Astrocyte (in vitro differentiated cells and primary cell): ENCODE measurements at regions not wholly inside any gene's neighbourhood (a gene's known extent, or its start where the extent isn't known, plus 50 kb on each side); places are given as distances from the start of the nearest gene placed in this dataset.
A peak's percentile ranks its signal among the peaks of the same experiment; 100 is the strongest.

Experiments
- DNase-seq: peaks from one replicate; pipeline ENCODE4 v3.0.0-alpha.2; 2010; ENCODE audit warnings: low read depth
- FAIRE-seq: peaks from 2 replicates; lab custom pipeline; 2011; peaks lifted over from hg19 to GRCh38; lab: Jason Lieb, UNC
- H2AFZ ChIP-seq: 2 replicates; pipeline ENCODE4 v1.6.0; 2012; ENCODE audit warnings: low read depth, low read length, inconsistent platforms
- H3K27ac ChIP-seq: 2 replicates; pipeline ENCODE4 v1.5.1; 2011; ENCODE audit warnings: low read depth, low read length, inconsistent platforms
- H3K27me3 ChIP-seq: 2 replicates; pipeline ENCODE4 v1.6.0; 2011; ENCODE audit warnings: low read length, inconsistent platforms; ENCODE audit not compliant: insufficient read depth
- H3K36me3 ChIP-seq: 2 replicates; pipeline ENCODE4 v1.5.1; 2011; ENCODE audit warnings: low read length, inconsistent platforms; ENCODE audit not compliant: insufficient read depth
- H3K4me1 ChIP-seq: 2 replicates; pipeline ENCODE4 v1.5.1; 2011; ENCODE audit warnings: low read length, inconsistent platforms; ENCODE audit not compliant: insufficient read depth
- H3K4me2 ChIP-seq: 2 replicates; pipeline ENCODE4 v1.6.0; 2012; ENCODE audit warnings: low read length, inconsistent platforms
- H3K4me3 ChIP-seq: 2 replicates; pipeline ENCODE4 v1.5.1; 2011; ENCODE audit warnings: low read depth, mild to moderate bottlenecking, low read length, inconsistent platforms; ENCODE audit not compliant: insufficient read depth
- H3K79me2 ChIP-seq: 2 replicates; pipeline ENCODE4 v1.6.0; 2012; ENCODE audit warnings: mild to moderate bottlenecking, low read length, inconsistent platforms; ENCODE audit not compliant: insufficient read depth
- H3K9ac ChIP-seq: 2 replicates; pipeline ENCODE4 v1.6.0; 2012; ENCODE audit warnings: mild to moderate bottlenecking, low read length, inconsistent platforms
- H3K9me3 ChIP-seq: 2 replicates; pipeline ENCODE4 v1.5.1; 2012; ENCODE audit warnings: low read depth, mild to moderate bottlenecking, low read length, inconsistent platforms; ENCODE audit not compliant: insufficient read depth
- H4K20me1 ChIP-seq: 2 replicates; pipeline ENCODE4 v1.6.0; 2012; ENCODE audit warnings: low read length, inconsistent platforms; ENCODE audit not compliant: insufficient read depth
- H3K27ac Mint-ChIP-seq: one replicate; pipeline ENCODE4 v1.8.0; 2021; ENCODE audit warnings: mild to moderate bottlenecking, mixed read lengths; ENCODE audit not compliant: unreplicated experiment
- H3K27me3 Mint-ChIP-seq: one replicate; pipeline ENCODE4 v1.8.0; 2021; ENCODE audit warnings: low read depth, mixed read lengths; ENCODE audit not compliant: unreplicated experiment
- H3K36me3 Mint-ChIP-seq: one replicate; pipeline ENCODE4 v1.8.0; 2021; ENCODE audit warnings: low read depth, mixed read lengths; ENCODE audit not compliant: unreplicated experiment
- H3K4me1 Mint-ChIP-seq: one replicate; pipeline ENCODE4 v1.8.0; 2021; ENCODE audit warnings: low read depth, mixed read lengths; ENCODE audit not compliant: unreplicated experiment
- H3K4me3 Mint-ChIP-seq: one replicate; pipeline ENCODE4 v1.8.0; 2021; ENCODE audit warnings: mild to moderate bottlenecking, moderate library complexity, mixed read lengths; ENCODE audit not compliant: unreplicated experiment
- H3K9me3 Mint-ChIP-seq: one replicate; pipeline ENCODE4 v1.8.0; 2021; ENCODE audit warnings: mild to moderate bottlenecking, mixed read lengths; ENCODE audit not compliant: unreplicated experiment
- EZH2 ChIP-seq: IDR thresholded peaks from 2 replicates; pipeline ENCODE4 v1.6.1; 2012; ENCODE audit warnings: mild to moderate bottlenecking, low read length, inconsistent platforms; ENCODE audit not compliant: insufficient read depth
- TF ChIP-seq, protein P1 (sequence below): IDR thresholded peaks from 2 replicates; pipeline ENCODE4 v1.5.1; 2011; ENCODE audit warnings: low read depth, mild to moderate bottlenecking, inconsistent platforms, low read length, moderate library complexity; ENCODE audit not compliant: insufficient read depth

DNA sequence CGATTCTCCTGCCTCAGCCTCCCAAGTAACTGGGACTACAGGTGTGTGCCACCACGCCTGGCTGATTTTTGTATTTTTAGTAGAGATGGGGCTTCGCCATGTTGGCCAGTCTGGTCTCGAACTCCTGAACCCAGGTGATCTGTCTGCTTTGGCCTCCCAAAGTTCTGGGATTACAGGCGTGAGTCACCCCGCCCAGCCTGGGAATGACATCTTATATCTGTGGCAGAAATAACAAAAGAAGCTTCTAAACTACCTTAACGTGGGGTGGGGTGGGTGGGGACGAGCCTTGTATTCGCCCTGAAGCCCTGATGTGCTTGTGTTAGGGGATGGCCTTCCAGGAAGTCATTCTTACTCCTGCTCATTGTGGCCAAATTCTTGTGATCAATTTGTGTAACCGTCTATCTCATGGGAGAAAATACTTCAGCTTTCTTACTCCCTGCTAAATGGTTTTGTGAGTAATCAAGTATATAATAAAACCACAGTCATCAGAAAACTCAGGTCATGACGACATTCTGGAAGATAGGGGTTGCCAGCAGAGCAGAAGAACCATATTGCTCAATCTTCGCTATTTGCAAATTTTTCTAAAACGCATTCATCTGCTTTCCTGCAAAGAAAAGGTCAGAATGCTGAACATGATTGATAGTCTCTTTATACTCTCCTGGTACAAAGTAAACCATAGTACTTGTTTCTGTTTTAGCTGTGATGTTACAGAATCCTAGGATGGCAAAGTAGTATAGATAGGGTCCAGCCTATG, 63.2 kb downstream of the DIRAS3 start:
- no peak overlapping the region for H3K9ac ChIP-seq
- no peaks in the 10 kb centered on the region for H3K27me3 Mint-ChIP-seq
- H3K4me2 ChIP-seq = peak overlapping the region; percentile 17
- H3K36me3 Mint-ChIP-seq = no peaks in the 10 kb centered on the region
- H3K4me1 ChIP-seq = peaks cover 3% of the 10 kb centered on the region
- no peak overlapping the region for H3K27ac Mint-ChIP-seq
- H4K20me1 ChIP-seq = no peaks in the 10 kb centered on the region
- peak overlapping the region; percentile 37 for H2AFZ ChIP-seq
- no peaks in the 10 kb centered on the region for H3K4me1 Mint-ChIP-seq
- H3K27ac ChIP-seq = peak overlapping the region; percentile 53
- H3K27me3 ChIP-seq = no peaks in the 10 kb centered on the region
- DNase-seq = peak; percentile 99
- no peaks in the 10 kb centered on the region for H3K9me3 ChIP-seq
- peak; percentile 67 for FAIRE-seq
- no peaks in the 10 kb centered on the region for H3K36me3 ChIP-seq
- TF ChIP-seq, protein P1, sequence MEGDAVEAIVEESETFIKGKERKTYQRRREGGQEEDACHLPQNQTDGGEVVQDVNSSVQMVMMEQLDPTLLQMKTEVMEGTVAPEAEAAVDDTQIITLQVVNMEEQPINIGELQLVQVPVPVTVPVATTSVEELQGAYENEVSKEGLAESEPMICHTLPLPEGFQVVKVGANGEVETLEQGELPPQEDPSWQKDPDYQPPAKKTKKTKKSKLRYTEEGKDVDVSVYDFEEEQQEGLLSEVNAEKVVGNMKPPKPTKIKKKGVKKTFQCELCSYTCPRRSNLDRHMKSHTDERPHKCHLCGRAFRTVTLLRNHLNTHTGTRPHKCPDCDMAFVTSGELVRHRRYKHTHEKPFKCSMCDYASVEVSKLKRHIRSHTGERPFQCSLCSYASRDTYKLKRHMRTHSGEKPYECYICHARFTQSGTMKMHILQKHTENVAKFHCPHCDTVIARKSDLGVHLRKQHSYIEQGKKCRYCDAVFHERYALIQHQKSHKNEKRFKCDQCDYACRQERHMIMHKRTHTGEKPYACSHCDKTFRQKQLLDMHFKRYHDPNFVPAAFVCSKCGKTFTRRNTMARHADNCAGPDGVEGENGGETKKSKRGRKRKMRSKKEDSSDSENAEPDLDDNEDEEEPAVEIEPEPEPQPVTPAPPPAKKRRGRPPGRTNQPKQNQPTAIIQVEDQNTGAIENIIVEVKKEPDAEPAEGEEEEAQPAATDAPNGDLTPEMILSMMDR = no peak
- TF ChIP-seq EZH2 = no peak
- no peak overlapping the region for H3K4me3 ChIP-seq
- H3K79me2 ChIP-seq = no peaks in the 10 kb centered on the region
- H3K4me3 Mint-ChIP-seq = no peak overlapping the region
- H3K9me3 Mint-ChIP-seq = no peaks in the 10 kb centered on the region

DNA sequence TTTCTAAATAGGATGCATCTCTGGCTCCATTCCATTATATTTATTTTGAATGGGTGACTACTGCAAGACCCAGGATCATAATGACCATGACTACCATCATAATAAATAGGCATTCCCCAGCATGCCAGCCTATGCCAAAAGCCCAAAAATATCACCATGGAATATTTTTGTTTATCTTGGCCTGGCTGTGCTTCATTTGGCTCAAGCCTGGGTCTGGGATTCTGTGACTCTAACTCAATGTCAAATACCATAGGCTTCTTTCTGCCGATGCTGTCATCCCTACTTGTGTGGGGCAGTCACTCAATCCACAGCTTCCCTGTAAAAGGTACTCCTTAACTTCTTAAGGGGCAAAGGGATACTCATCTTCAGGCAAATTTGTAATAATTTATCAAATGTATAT, 66.6 kb downstream of the DIRAS3 start:
- H3K79me2 ChIP-seq = no peaks in the 10 kb centered on the region
- Mint-ChIP-seq H3K4me3 (no peak overlapping the region), H3K4me1 (peaks cover 8% of the 10 kb centered on the region), H3K36me3 (no peaks in the 10 kb centered on the region), H3K27ac (no peak overlapping the region), H3K9me3 (no peaks in the 10 kb centered on the region), H3K27me3 (no peaks in the 10 kb centered on the region)
- TF ChIP-seq, protein P1 = no peak
- no peak for TF ChIP-seq EZH2
- no peak overlapping the region for H3K27ac ChIP-seq
- no peaks in the 10 kb centered on the region for H4K20me1 ChIP-seq
- H3K4me1 ChIP-seq = peaks cover 17% of the 10 kb centered on the region
- FAIRE-seq (no peak), DNase-seq (peak; percentile 24)
- no peak overlapping the region for H3K4me3 ChIP-seq
- H3K4me2 ChIP-seq = no peak overlapping the region
- no peaks in the 10 kb centered on the region for H3K36me3 ChIP-seq
- H3K9ac ChIP-seq = no peak overlapping the region
- H2AFZ ChIP-seq = no peak overlapping the region
- H3K9me3 ChIP-seq = no peaks in the 10 kb centered on the region
- H3K27me3 ChIP-seq = no peaks in the 10 kb centered on the region

DNA sequence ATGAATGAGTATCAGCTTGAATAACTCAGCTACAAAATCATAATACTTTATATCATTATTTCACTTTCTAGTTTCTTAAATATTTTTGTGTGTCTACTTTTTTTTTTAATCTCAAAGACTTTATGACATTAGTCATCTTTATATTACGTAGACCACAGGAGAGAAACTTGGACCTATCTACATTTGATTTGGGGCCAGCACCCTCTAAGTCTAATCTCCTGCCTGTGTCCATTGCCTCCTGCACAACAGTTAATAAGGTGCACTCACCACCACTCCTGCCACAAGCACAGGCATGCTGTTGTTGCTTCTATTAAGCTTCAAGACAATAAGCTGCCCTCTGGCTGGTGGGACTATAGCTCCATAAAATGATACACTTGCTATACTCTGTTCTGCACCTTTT, 70.4 kb downstream of the DIRAS3 start:
- no peak for FAIRE-seq
- Mint-ChIP-seq H3K27me3 (no peaks in the 10 kb centered on the region), H3K9me3 (no peaks in the 10 kb centered on the region), H3K27ac (no peak overlapping the region), H3K36me3 (no peaks in the 10 kb centered on the region), H3K4me1 (peaks cover 10% of the 10 kb centered on the region), H3K4me3 (no peak overlapping the region)
- no peaks in the 10 kb centered on the region for H3K9me3 ChIP-seq
- no peaks in the 10 kb centered on the region for H4K20me1 ChIP-seq
- H3K4me2 ChIP-seq = peak overlapping the region; percentile 55
- H3K36me3 ChIP-seq = no peaks in the 10 kb centered on the region
- H3K27me3 ChIP-seq = no peaks in the 10 kb centered on the region
- DNase-seq = peak; percentile 75
- H3K4me3 ChIP-seq = no peak overlapping the region
- no peak overlapping the region for H2AFZ ChIP-seq
- H3K79me2 ChIP-seq = no peaks in the 10 kb centered on the region
- H3K9ac ChIP-seq = peak overlapping the region; percentile 56
- H3K4me1 ChIP-seq = peaks cover 18% of the 10 kb centered on the region
- H3K27ac ChIP-seq = peak overlapping the region; percentile 84
- TF ChIP-seq, protein P1 = no peak
- no peak for TF ChIP-seq EZH2
